HT1080 (cell line): ENCODE measurements at regions not wholly inside any gene's neighbourhood (a gene's known extent, or its start where the extent isn't known, plus 50 kb on each side); places are given as distances from the start of the nearest gene placed in this dataset. TPM values are rescaled to one million over a fixed set of nuclear protein-coding genes. Genes with fewer than 3 reads are reported as not detected.
"Not testable (repeated sequence)": the region's sequence is repeated elsewhere in the genome, so short reads cannot be mapped to it uniquely, and the experiment has no call there.

Experiments used
- DNase-seq: peaks from one replicate; pipeline ENCODE4 v3.0.0-alpha.2; 2015; ENCODE audit warnings: low read depth
- small RNA-seq: library from RNA; depleted of rRNA; stranded (forward); fragments of <200 nt; gene quantifications from one replicate; pipeline ENCODE3, GENCODE V24; 2014

- DNase-seq, result peak; percentile 99
Observed at GRCh38 chr1:223992456-223993246, 121.3 kb upstream of the FBXO28 start.

- DNase-seq, result not testable (repeated sequence)
Observed at GRCh38 chr1:223991297-223991857, 122.5 kb upstream of the FBXO28 start.

GRCh38 chr1:223961985-223962384, 116.2 kb upstream of the TP53BP2 start:
- DNase-seq, result peak; percentile 61

GRCh38 chr1:223952801-223953200, 107.1 kb upstream of the TP53BP2 start:
- peak; percentile 15 for DNase-seq

- DNase-seq, result not testable (repeated sequence)
Observed at GRCh38 chr1:223951551-223951950, 105.8 kb upstream of the TP53BP2 start.

GRCh38 chr1:223949944-223950343, 104.2 kb upstream of the TP53BP2 start:
- DNase-seq, result not testable (repeated sequence)

- DNase-seq, result not testable (repeated sequence)
Observed at GRCh38 chr1:223948041-223948440, 102.3 kb upstream of the TP53BP2 start.

GRCh38 chr1:223936592-223936991, 90.8 kb upstream of the TP53BP2 start:
- DNase-seq, result not testable (repeated sequence)

- DNase-seq, result not testable (repeated sequence)
Observed at GRCh38 chr1:223931476-223931875, 85.7 kb upstream of the TP53BP2 start.

GRCh38 chr1:223920805-223921204, 75.1 kb upstream of the TP53BP2 start:
- not testable (repeated sequence) for DNase-seq

- not testable (repeated sequence) for DNase-seq
Observed at GRCh38 chr1:223915476-223915875, 69.7 kb upstream of the TP53BP2 start.

GRCh38 chr1:223913715-223914114, 68.0 kb upstream of the TP53BP2 start:
- not testable (repeated sequence) for DNase-seq

- not testable (repeated sequence) for DNase-seq
Observed at GRCh38 chr1:223907943-223908587, 62.3 kb upstream of the TP53BP2 start.

- DNase-seq, result not testable (repeated sequence)
Observed at GRCh38 chr1:223903221-223903620, 57.5 kb upstream of the TP53BP2 start.

- DNase-seq, result peak; percentile 34
Observed at GRCh38 chr1:223899775-223900174, 54.0 kb upstream of the TP53BP2 start.

- not testable (repeated sequence) for DNase-seq
Observed at GRCh38 chr1:223897097-223897496, 51.4 kb upstream of the TP53BP2 start.

- DNase-seq, result not testable (repeated sequence)
Observed at GRCh38 chr1:223895950-223896349, 50.2 kb upstream of the TP53BP2 start.

Small RNA genes in the stretch of these regions (small RNA-seq; reads per million reads assigned to genes)
- gene RNU6-1319P, result not detected
